ENCODE measurements at regions not wholly inside any gene's neighbourhood (a gene's known extent, or its start where the extent isn't known, plus 50 kb on each side); places are given as distances from the start of the nearest gene placed in this dataset.

GRCh38 chr4:110354460-110354859 lies 121.5 kb upstream of the ENPEP start:
- DNase-seq (ENCODE audit: low spot score) (no peak), ATAC-seq (no peak)
- Histone ChIP-seq H3K36me3 (ENCODE audit: insufficient read depth) (no peaks in the 10 kb centered on the region), H3K79me2 (replicated peaks; ENCODE audit: insufficient read depth) (no peaks in the 10 kb centered on the region), H3F3A (replicated peaks; ENCODE audit: low read depth) (no peaks in the 10 kb centered on the region), H3K9me2 (ENCODE audit: insufficient read depth) (no peaks in the 10 kb centered on the region), H4K20me1 (replicated peaks; ENCODE audit: insufficient read depth) (no peaks in the 10 kb centered on the region), H2AFZ (no peak overlapping the region), H3K4me3 (no peak overlapping the region), H3K27ac (ENCODE audit: low read depth) (no peak overlapping the region), H3K27me3 (ENCODE audit: insufficient read depth) (no peaks in the 10 kb centered on the region), H3K4me1 (ENCODE audit: insufficient read depth) (no peaks in the 10 kb centered on the region), H3K4me2 (no peak overlapping the region)
- no peak overlapping the region for H3K4me3 Mint-ChIP-seq
- no peak overlapping the region for H3K27ac Mint-ChIP-seq
- no peaks in the 10 kb centered on the region; the same call in 2 of the 3 replicates for H3K4me1 Mint-ChIP-seq
- H3K27me3 Mint-ChIP-seq (ENCODE audit: insufficient read depth, low read depth, poor library complexity): no peaks in the 10 kb centered on the region
- TF ChIP-seq EZH2phosphoT487 (IDR thresholded peaks at IDR 0.05; ENCODE audit: unreplicated experiment) (no peak), ETS1 (IDR thresholded peaks at IDR 0.05) (no peak), EZH2 (IDR thresholded peaks at IDR 0.05; ENCODE audit: low read depth, unreplicated experiment) (no peak), ZNF331 (CRISPR knock-in tag; IDR thresholded peaks at IDR 0.05; ENCODE audit: low read depth) (no peak), NANOG (IDR thresholded peaks at IDR 0.05; ENCODE audit: borderline replicate concordance) (no peak), CTCF (conservative IDR thresholded peaks at IDR 0.05; ENCODE audit: low read depth in 2 of 2) (no peak), ZNF462 (CRISPR knock-in tag; IDR thresholded peaks at IDR 0.05) (no peak), ZNF114 (CRISPR knock-in tag; IDR thresholded peaks at IDR 0.05) (no peak)
- H3K9me3 Mint-ChIP-seq: no peaks in the 10 kb centered on the region
- H3K36me3 Mint-ChIP-seq (ENCODE audit: low read depth): no peaks in the 10 kb centered on the region
